ENCODE measurements at regions not wholly inside any gene's neighbourhood (a gene's known extent, or its start where the extent isn't known, plus 50 kb on each side); places are given as distances from the start of the nearest gene placed in this dataset.

DNA sequence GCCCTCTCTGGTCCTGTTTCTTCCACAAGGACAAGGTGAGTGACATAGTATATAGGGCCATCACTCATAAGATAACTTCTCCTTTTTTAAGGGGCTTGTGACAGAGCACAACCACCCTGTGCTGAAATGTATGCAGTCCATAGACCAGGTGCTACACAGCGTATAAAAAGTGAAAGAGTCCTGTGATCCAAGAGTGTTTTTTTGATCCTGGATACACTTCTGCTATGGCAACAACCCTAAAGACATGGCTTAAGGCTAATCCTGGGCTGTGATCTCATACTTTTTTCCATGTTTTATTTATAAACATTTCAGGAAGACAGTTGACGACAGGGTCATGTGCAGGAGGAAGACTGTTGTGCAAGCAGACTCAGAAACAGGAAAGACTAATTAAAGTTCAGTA is 400.5 kb upstream of the TCF4 start:
- ChIA-PET CTCF (no interaction called here), POLR2A (no interaction called here)
- TF ChIP-seq, protein P1, sequence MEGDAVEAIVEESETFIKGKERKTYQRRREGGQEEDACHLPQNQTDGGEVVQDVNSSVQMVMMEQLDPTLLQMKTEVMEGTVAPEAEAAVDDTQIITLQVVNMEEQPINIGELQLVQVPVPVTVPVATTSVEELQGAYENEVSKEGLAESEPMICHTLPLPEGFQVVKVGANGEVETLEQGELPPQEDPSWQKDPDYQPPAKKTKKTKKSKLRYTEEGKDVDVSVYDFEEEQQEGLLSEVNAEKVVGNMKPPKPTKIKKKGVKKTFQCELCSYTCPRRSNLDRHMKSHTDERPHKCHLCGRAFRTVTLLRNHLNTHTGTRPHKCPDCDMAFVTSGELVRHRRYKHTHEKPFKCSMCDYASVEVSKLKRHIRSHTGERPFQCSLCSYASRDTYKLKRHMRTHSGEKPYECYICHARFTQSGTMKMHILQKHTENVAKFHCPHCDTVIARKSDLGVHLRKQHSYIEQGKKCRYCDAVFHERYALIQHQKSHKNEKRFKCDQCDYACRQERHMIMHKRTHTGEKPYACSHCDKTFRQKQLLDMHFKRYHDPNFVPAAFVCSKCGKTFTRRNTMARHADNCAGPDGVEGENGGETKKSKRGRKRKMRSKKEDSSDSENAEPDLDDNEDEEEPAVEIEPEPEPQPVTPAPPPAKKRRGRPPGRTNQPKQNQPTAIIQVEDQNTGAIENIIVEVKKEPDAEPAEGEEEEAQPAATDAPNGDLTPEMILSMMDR (IDR thresholded peaks at IDR 0.05; ENCODE audit: low read depth, low read length), result no peak
- Histone ChIP-seq H3K27me3 (ENCODE audit: control insufficient read depth, insufficient read depth, low read length) (no peaks in the 10 kb centered on the region), H3K4me3 (ENCODE audit: low read depth, low read length) (no peak overlapping the region), H3K9me3 (ENCODE audit: control insufficient read depth, insufficient read depth, low read length) (no peaks in the 10 kb centered on the region), H3K27ac (ENCODE audit: low read depth, low read length) (no peak overlapping the region)
- DNase-seq (ENCODE audit: low read depth, low spot score), result peak; percentile 39

DNA sequence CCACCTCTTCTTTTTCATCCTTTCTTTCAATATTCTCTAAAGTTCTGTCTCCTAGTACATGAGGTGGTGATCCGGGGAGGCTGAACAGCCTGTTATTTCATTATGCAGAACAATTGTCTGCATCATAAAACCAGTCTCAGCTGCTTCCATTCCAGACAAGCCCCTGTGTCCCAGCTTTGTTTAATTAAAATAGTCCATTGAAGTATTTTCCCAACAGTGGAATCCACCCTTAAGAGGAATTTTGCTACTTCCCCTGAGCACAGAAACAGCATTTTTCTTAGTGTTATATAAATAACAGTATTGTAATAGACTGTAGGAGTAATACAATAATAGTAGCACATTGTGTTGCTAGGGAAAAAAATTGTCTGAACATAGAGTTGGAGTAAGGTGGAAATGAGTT is 395.4 kb upstream of the TCF4 start:
- Histone ChIP-seq H3K27ac (ENCODE audit: low read depth, low read length) (no peak overlapping the region), H3K27me3 (ENCODE audit: control insufficient read depth, insufficient read depth, low read length) (no peaks in the 10 kb centered on the region), H3K9me3 (ENCODE audit: control insufficient read depth, insufficient read depth, low read length) (no peaks in the 10 kb centered on the region), H3K4me3 (ENCODE audit: low read depth, low read length) (no peak overlapping the region)
- ChIA-PET CTCF (no interaction called here), POLR2A (interaction anchor here (0.7 to 1.4 kb wide), 2 partner anchors 15 to 179 kb away, joined by 3 to 6 read pairs; no protein-coding TSS in a partner anchor)
- DNase-seq (ENCODE audit: low read depth, low spot score), result no peak
- TF ChIP-seq, protein P1 (IDR thresholded peaks at IDR 0.05; ENCODE audit: low read depth, low read length), result no peak

- ChIA-PET CTCF (no interaction called here), POLR2A (interaction anchor here (0.5 to 1.4 kb wide), 3 partner anchors 15 to 355 kb away, joined by 3 to 6 read pairs (median 5); no protein-coding TSS in a partner anchor)
- no peak for DNase-seq (ENCODE audit: low read depth, low spot score)
- Histone ChIP-seq H3K9me3 (ENCODE audit: control insufficient read depth, insufficient read depth, low read length) (no peaks in the 10 kb centered on the region), H3K27me3 (ENCODE audit: control insufficient read depth, insufficient read depth, low read length) (no peaks in the 10 kb centered on the region), H3K4me3 (ENCODE audit: low read depth, low read length) (no peak overlapping the region), H3K27ac (ENCODE audit: low read depth, low read length) (no peak overlapping the region)
- TF ChIP-seq, protein P1 (IDR thresholded peaks at IDR 0.05; ENCODE audit: low read depth, low read length), result no peak
Measured at GRCh38 chr18:55982992-55983391, 395.0 kb upstream of the TCF4 start.

DNA sequence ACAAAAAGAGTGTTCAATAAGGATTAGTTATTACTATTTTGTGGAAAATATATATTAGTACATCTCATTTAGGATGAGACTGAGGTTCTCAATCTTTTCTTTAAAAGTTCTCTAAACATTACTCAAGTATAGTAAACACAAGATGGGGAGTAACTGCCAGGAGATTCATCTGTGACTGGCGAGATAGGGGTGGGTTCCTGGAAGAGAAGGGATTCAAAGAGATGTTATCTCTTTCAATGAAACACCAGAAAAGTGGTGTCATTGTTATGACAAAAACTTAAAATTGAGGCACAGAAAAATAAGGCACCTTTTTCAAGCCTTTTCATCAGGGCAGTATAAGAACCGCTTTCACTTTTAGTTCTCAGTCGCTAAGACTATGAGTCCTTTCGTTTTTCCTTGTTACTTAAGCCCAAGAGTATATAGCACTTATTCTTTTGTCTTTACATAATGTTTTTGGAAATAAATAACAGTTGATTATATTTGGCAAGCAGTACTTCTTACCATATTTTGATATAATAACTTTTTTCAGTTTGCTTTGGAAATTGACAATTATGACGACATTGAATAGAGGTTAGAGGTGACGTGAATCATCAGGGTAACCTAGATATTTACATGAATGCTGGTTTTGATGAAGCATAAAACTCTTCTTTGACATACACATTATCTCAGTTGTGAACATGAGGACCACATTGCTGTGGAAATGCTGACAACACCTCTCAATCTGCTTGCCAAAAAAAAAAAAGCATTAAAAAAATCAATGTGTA is 393.9 kb upstream of the TCF4 start:
- POLR2A ChIA-PET, result no interaction called here
- H3K27ac ChIP-seq (ENCODE audit: low read depth, low read length), result no peak overlapping the region
- DNase-seq (ENCODE audit: low read depth, low spot score), result no peak
- H3K9me3 ChIP-seq (ENCODE audit: control insufficient read depth, insufficient read depth, low read length), result no peaks in the 10 kb centered on the region
- CTCF ChIA-PET, result no interaction called here
- H3K27me3 ChIP-seq (ENCODE audit: control insufficient read depth, insufficient read depth, low read length), result no peaks in the 10 kb centered on the region
- TF ChIP-seq, protein P1 (IDR thresholded peaks at IDR 0.05; ENCODE audit: low read depth, low read length), result no peak
- H3K4me3 ChIP-seq (ENCODE audit: low read depth, low read length), result no peak overlapping the region

DNA sequence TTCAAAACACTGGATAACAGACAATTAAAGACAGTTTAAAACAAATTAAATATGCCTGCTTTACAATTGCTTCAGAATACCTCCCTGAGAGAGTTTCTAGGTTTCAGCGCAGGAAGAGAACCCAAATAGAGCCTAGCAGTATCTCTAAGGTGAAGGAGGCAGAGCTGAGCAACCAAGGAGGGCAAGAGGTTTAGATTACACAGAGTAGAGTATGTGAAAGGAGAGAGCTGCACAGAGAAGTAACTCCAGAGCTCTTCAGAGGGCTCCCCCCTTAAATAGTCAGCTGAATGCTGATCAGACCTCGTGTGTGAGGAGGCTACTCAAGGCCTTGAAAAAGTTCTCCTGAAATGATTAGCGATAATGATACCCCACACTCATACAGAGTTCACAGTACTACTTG is 386.5 kb upstream of the TCF4 start:
- Histone ChIP-seq H3K4me3 (ENCODE audit: low read depth, low read length) (no peak overlapping the region), H3K9me3 (ENCODE audit: control insufficient read depth, insufficient read depth, low read length) (no peaks in the 10 kb centered on the region), H3K27me3 (ENCODE audit: control insufficient read depth, insufficient read depth, low read length) (no peaks in the 10 kb centered on the region), H3K27ac (ENCODE audit: low read depth, low read length) (no peak overlapping the region)
- DNase-seq (ENCODE audit: low read depth, low spot score), result no peak
- CTCF ChIA-PET, result no interaction called here
- TF ChIP-seq, protein P1 (IDR thresholded peaks at IDR 0.05; ENCODE audit: low read depth, low read length), result no peak
- POLR2A ChIA-PET, result no interaction called here

Data from AG04450 (cell line).